ENCODE measurements at regions not wholly inside any gene's neighbourhood (a gene's known extent, or its start where the extent isn't known, plus 50 kb on each side); places are given as distances from the start of the nearest gene placed in this dataset.

DNA sequence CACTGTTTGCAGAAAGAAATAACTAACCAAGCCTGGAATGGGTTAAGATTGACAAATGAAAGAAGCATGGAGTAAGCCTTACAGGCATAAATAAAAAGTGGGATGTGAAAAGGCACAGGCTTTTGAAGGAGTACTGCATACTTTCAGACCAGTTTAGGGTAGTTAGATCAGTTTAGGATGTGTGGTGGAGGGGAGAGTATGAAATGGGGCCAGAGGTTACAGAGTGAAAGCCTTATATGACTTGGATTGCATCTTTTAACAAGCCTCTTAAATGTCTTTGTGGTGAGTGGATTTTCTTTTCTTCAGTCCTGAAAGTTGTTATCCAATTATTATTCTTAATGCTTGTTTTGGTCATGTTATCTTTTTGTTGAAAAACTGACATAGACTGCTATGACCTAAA lies 52.2 kb upstream of the TRHDE start:
- intact Hi-C loops (cut with micrococcal nuclease) = no loop called here
- no peaks in the 10 kb centered on the region for H3F3A ChIP-seq (ENCODE audit: low read length, unreplicated experiment)
- TF ChIP-seq EZH2 (IDR thresholded peaks at IDR 0.05; ENCODE audit: low read length, unreplicated experiment) (no peak), EZH2phosphoT487 (IDR thresholded peaks at IDR 0.05; ENCODE audit: borderline replicate concordance, low read length) (no peak), CTCF (conservative IDR thresholded peaks at IDR 0.05; ENCODE audit: low read depth, low read length) (no peak)

More for the DNA sequence above, 52.2 kb upstream of the TRHDE start:
- H3K36me3 ChIP-seq (ENCODE audit: low read depth, low read length) = no peaks in the 10 kb centered on the region
- ATAC-seq (no peak), DNase-seq (no peak)
- H3K9ac ChIP-seq (ENCODE audit: low read length) = no peak overlapping the region
- no peaks in the 10 kb centered on the region for H3K4me1 ChIP-seq (ENCODE audit: insufficient read depth, low read length)
- BruUV-seq (replicated peaks) = no TSS peak
- ChIA-PET CTCF (no interaction called here), POLR2A (ENCODE audit: unreplicated experiment) (no interaction called here)
- H3K4me2 ChIP-seq (ENCODE audit: low read length) = no peak overlapping the region
- H3K4me3 ChIP-seq (ENCODE audit: low read length) = no peak overlapping the region
- H2AFZ ChIP-seq (ENCODE audit: low read length) = no peak overlapping the region
- no peaks in the 10 kb centered on the region for H4K20me1 ChIP-seq (ENCODE audit: low read length)
- H3K9me3 ChIP-seq (ENCODE audit: low read length) = no peaks in the 10 kb centered on the region
- H3K9me2 ChIP-seq (replicated peaks; ENCODE audit: low read length) = no peaks in the 10 kb centered on the region
- H3K27ac ChIP-seq (ENCODE audit: low read length) = no peak overlapping the region
- H3K27me3 ChIP-seq (ENCODE audit: low read length) = no peaks in the 10 kb centered on the region
- H3K79me2 ChIP-seq (ENCODE audit: low read length) = no peaks in the 10 kb centered on the region
